Epithelial cell of proximal tubule (primary cell): ENCODE measurements at regions not wholly inside any gene's neighbourhood (a gene's known extent, or its start where the extent isn't known, plus 50 kb on each side); places are given as distances from the start of the nearest gene placed in this dataset.
"Not testable (repeated sequence)": the region's sequence is repeated elsewhere in the genome, so short reads cannot be mapped to it uniquely, and the experiment has no call there.

Source experiments
- DNase-seq: peaks from one replicate; pipeline ENCODE4 v3.0.0-alpha.2; 2011; ENCODE audit warnings: low read depth
- H3K4me3 ChIP-seq: 2 replicates; pipeline ENCODE4 v1.5.1; 2011; ENCODE audit warnings: low read depth, mild to moderate bottlenecking, low read length
- CTCF ChIP-seq: conservative IDR thresholded peaks from 2 replicates; pipeline ENCODE4 v1.5.1; 2012; ENCODE audit warnings: low read depth, mild to moderate bottlenecking, low read length

- no peak for TF ChIP-seq CTCF
- DNase-seq = no peak
- no peak overlapping the region for H3K4me3 ChIP-seq
These were observed 157.3 kb upstream of the FANCL start for GRCh38 chr2:58398406-58398805.

- no peak for DNase-seq
- no peak overlapping the region for H3K4me3 ChIP-seq
- TF ChIP-seq CTCF = no peak
These were observed 146.6 kb upstream of the FANCL start for GRCh38 chr2:58387701-58388100.

GRCh38 chr2:58386904-58387303 is 145.8 kb upstream of the FANCL start:
- H3K4me3 ChIP-seq, DNase-seq: not testable (repeated sequence)

GRCh38 chr2:58378152-58378551 is 137.0 kb upstream of the FANCL start:
- DNase-seq = no peak
- TF ChIP-seq CTCF = no peak
- no peak overlapping the region for H3K4me3 ChIP-seq

GRCh38 chr2:58377181-58377580 is 136.1 kb upstream of the FANCL start:
- no peak for TF ChIP-seq CTCF
- no peak for DNase-seq
- no peak overlapping the region for H3K4me3 ChIP-seq

- no peak overlapping the region for H3K4me3 ChIP-seq
- TF ChIP-seq CTCF = no peak
- DNase-seq = no peak
These were observed 135.5 kb upstream of the FANCL start for GRCh38 chr2:58376592-58376991.

- TF ChIP-seq CTCF = no peak
- H3K4me3 ChIP-seq = no peak overlapping the region
- no peak for DNase-seq
These were observed 128.5 kb upstream of the FANCL start for GRCh38 chr2:58369594-58369993.

- no peak overlapping the region for H3K4me3 ChIP-seq
- DNase-seq = no peak
- TF ChIP-seq CTCF = no peak
These were observed 123.0 kb upstream of the FANCL start for GRCh38 chr2:58364098-58364497.
